HG03378 (cell line): ENCODE measurements at regions not wholly inside any gene's neighbourhood (a gene's known extent, or its start where the extent isn't known, plus 50 kb on each side); places are given as distances from the start of the nearest gene placed in this dataset.

ENCODE experiments used
- ATAC-seq: cut with Tn5 transposase; IDR thresholded peaks from one replicate; pipeline ENCODE4 v1.9.1; 2021; ENCODE audit warnings: mild to moderate bottlenecking, moderate library complexity; ENCODE audit not compliant: unreplicated experiment

DNA sequence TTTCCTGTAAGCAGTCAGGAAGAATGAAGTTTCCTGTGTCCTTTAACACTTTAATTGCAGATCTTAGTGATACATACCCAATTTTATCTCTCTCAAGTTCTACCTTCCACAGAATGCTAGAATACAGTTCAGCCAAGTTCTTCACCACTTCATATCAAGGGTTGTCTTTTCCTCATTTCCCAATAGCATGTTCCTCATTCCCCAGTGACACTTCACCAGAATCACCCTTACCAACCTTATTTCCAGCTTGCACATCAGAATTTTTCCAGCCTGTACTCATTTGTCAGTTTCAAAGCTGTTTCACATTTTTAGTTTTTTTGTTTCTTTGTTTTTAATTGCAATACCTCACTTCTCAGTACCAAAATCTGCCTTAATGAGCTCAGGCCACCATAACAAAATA, 126.1 kb downstream of the ESM1 start:
- ATAC-seq: no peak

DNA sequence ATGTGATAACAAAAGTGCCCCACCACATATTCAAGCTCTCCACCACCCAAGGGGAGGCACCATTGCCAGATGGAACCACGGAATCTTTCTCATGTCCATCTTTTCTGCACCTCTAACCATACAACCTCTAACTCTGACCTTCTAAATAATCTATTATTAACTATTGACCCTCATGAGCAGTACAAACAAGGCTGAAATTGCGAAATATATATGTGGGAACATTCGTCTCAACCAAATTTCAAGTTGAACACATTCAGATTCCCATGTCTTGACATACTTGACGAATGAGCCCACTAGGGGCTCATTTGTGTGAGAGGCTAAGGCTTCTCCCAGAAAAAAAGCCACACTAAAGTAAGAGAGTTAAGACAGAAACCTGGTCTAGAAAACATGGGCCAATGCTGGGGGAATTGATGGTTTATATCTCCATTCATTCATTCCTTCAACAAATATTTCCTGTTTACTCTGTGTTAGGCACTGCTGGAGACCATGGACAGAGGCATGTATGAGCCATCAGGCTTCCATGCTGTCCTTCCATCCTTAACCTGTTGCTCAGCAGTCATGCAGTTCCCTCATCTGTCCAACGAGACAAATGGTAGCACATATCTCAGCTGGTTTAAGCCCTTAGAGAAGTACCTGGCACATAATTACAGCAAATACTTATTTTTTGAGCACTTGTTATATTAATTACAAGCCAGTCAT, 130.4 kb downstream of the ESM1 start:
- ATAC-seq: no peak

DNA sequence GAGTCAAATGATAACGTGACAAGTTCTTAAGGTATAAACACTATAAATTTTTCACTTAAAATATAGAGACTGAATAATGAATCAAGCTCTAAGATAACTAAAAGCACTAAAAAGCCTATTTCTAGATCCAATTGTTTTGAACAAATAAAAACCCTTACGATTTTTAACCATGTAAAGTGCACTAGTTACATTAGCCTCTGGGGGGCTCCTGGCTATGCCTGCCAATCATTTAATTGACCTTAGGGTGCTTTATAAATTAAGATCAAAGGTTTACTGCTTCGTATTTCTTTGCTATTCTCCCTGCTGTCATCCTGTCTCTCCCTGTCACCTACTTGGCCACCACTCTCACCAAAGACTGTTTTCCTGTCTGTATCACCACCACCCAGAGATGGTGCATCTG, 133.4 kb downstream of the ESM1 start:
- no peak for ATAC-seq

DNA sequence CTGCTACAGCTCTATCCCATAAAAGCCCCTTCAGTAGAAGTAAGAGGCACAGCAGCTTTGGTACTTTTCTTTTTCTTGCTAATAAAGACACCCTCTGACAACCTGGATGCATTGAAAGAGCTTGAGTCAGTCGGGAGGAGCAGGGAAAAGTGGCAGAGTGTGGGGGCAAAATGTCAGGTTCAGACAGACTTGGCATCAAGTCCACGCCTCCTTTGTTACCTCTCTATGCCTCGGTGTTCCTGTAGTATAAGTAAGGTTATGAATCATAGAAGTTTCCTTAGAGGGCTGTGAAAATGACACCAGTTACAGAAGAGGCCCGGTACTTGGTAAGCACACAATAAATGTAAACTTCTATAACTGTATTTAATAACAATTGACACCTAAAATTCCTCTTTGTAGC, 133.9 kb downstream of the ESM1 start:
- ATAC-seq: no peak

DNA sequence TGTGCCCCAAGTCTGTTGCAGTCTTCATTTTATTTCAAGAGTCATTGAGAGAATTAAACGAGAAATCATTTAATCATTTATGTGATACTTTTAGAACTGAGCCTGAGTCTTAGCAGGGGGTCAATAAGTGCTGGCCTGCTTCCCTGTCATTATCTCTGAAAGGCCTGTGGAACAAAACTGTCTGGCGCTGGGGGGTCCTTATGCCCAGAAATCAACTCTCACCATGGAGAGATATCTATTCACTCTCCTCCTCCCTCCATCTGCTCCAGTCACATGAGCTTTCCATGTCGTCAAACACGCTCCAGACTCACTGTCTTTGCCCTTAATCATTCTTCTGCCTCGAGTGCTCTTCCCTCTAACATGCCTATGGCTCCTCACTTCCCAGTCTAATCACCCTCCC, 136.8 kb downstream of the ESM1 start:
- ATAC-seq: no peak

DNA sequence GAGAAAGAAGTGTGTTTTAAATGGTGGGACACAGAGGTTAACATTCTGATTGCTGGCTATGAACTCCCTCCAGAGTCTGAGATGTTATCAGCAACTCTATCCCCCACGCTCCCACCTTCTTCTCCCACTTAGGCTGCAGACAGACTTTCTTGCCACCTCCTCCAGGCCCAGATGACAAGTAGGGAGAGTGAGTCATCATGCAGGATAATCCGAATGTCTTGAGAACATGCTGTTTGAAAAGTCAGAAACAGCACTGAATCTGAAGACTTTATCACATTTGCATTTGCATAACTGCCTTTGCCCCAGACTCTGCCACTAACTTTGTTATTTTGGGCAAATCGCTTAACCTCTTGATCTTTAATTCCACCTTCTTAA, 139.8 kb downstream of the ESM1 start:
- no peak for ATAC-seq

DNA sequence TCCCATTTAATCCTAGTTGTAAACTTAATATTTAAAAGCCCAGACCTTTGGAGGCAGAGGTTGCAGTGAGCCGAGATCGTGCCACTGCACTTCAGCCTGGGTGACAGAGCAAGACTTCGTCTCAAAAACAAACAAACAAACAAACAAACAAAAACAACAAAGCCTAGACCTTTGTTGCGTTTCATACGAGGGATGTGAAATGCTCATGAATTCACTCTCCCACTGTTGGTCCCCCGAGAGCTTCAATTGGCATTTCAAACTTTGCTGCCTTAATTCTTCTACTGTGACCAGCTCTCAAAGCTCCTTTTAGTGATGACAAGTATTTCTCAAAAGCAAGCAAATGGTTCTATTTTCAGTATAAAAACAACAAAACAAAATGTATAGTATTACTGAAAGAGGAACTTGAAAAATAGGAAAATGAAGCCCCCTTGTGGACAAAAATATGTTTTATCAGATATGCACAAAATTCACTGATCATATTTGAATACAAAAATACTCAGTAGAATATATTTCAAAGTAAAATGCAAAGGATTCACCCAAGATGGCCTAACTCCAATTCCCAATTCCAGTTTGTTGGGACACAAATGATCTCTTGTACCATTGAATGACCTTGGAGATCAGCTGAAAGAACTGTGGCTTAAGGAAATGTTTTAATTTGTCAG, 140.4 kb downstream of the ESM1 start:
- ATAC-seq: no peak

DNA sequence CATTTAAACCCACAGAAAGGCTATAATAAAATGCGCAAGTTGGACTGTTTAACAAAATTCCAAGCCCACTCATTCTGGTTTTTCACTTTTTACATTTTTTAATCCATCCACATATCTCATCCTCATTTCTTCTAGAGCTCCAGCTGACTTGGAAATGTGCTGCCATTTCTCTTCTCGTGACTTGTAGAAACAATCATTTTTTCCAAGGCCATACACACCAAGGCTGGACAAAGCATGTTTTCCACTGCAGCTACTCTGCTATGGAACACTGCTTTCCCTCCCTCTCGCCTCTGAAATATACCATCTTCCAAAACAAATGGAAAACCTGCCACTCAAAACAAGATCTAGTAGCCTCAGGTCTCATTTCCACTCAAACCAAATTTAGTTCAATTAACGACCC, 141.1 kb downstream of the ESM1 start:
- no peak for ATAC-seq

DNA sequence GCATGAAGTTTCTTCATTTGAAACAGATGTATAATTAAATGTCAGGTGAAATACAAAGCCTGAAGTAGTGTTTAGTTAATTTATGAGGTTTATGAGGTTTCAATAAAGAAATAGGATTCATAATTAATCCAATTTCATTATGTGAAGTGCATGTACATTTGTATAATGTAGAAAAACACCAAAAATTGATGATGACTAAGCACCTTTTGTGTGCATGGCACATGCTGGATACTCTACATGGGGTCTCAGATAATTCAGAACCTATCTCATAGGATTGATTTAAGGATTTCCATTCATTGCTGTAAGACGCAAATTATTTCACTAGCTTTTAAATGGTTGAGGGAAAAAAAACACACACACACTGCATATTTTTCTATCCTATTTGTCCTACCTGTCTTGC, 143.9 kb downstream of the ESM1 start:
- ATAC-seq: no peak

DNA sequence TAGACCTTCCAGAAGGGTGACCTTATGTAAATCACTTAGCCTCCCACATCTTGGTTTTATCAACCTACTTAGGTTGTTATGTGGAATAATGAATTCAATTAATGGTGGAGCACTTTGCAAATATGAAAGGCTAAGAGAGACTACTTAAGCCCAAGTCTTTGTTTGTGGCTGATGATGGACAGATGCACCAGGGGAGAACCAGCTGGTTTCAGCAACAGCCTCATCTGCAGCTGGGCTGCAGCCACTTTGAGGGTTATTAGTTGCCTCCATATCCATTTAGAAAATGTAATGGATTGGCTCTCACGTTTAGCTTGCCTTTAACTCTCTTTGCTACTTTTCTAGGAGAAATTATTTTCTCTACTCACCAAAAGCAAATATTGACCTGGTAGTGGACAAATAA, 146.6 kb downstream of the ESM1 start:
- ATAC-seq: no peak

DNA sequence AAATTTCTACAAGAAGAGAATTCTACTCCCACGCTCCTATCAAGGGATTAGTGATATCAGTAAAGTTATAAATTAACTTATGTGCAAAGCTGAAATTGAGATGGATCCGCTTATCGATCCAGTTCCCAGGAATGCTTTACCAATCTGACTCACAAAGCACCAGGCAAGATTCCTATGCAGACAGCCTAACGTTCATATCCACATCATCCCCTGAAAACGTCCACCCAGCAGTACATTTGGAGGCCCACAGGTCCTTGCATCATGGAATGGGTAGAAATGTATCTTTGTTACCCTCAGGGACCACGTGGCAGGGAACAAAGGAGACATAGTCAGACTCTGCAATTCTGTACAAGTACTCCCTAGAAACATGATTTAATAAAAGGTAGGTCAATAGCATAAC, 147.4 kb downstream of the ESM1 start:
- no peak for ATAC-seq

DNA sequence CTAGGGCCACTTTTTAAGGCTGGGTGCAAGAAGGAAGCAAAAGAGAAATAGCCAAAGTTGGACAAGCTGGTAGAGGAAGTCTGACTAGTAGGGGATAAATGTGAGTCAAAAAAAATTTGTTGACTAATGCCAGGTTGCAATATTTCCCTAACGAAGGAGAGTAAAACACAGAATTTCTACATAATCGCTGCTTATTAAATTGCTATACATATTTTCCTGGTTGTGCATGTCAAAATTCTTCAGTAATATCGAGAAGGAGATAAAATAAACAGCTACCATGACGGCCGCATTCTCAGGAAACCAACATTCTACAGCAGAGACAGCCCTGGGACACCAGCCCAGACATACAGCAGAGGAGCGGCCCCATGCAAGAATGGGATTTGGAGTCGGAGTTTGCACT, 148.3 kb downstream of the ESM1 start:
- ATAC-seq: no peak

DNA sequence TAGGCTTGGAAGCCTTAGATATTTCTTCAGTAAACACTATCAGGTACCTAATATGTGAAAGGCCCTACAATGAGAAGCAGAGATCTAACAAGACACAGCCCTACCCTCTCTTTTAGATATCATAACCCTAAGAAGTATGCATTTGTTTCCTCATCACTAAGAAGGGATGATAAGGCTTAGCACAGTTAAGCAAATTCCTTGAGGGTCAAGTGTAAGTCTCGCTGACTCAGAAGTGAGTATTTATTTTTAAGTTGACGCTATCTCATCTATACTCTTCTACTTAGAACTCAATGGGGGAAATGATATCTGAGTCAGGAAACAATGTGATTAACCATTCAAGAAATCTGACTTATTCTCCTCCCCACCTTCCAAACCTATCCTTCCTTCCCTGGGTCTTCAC, 149.7 kb downstream of the ESM1 start:
- no peak for ATAC-seq

DNA sequence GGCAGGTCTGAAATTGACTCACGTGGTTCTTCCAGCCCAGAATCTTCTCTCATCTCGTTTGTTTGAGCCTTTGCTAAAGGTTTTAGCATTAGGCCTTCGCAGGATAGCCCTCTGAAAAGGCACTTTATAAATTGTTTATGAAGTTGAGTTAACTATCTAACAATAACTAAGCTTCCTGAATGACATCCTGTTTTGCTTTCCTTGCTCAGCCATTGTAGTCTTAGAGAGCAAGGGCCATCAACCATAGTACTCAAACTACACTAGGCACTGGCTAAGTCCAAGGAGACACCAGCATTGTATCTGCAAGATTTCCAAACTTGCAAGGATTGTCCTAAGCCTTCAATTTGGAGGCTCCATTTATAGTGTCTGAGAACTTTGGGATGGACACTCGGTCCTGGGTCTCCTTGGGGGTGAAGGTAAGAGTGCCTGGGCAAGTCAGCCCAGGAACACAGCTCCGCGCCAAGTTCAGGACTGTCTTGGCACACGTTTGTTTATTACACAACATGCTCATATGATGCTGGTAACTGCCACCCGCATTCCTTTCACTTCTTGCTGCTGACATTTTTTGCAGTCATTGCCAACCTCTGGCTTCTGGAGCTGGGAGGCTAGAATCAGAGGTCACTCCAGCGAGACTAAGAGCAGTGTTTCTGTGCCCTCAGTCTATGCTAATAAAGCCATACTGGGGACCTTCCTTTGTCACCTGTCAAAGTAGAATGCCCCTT, 151.1 kb downstream of the ESM1 start:
- no peak for ATAC-seq

DNA sequence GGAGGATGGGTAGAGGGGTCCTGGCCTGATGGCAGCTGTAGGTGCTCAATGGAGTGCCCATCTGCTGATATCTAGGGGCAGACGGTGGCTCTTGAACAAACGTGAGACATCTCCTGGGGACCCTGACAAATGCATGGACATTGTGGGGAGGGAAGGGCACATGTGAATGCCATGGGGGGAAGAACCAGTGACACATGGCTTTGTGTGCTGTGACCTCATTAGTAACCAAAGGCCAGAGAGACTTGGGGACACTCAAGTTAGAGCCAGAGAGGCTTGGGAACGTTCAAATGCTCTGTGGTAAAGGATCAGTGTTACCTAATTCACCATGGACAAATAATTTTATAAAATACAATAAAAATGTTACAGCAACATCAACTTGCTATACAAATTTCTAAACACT, 151.8 kb downstream of the ESM1 start:
- no peak for ATAC-seq

DNA sequence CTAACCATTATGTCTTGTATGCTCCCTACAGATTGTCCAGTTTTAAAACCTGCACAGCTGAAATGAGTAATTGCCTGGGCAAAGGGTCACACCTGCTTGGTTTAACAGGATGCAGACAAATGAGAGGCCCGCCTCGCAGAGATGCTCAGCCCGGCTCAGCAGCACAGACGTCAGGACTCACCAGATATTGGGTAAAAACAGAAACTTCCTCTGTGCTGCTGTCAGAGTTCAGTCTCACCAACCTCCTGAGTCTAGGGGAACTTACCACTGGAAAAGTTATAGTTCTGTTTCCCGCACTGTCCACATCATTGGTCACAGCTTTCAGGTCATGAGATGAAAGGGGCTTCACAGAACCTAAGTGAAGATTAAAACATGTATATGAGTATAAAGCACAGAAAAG, 152.5 kb downstream of the ESM1 start:
- ATAC-seq: no peak

DNA sequence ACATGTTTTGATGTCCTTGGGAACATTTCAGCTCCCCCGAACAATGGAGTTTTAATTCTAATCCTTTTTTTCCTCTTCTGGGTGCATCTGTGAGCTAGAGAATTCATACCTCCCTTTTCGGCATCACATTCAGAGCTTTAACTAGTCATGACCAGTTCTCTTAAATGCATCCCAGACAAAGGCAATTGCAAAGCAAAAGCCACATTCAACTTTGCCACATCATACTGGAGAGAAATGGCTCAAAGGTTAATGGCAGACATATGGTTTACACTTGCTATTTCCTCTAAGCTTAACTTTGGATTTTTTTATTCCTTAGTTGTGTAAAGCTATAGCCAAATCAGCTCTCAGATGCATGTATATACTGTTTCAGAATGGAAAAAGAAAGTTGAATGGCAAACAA, 153.3 kb downstream of the ESM1 start:
- no peak for ATAC-seq

DNA sequence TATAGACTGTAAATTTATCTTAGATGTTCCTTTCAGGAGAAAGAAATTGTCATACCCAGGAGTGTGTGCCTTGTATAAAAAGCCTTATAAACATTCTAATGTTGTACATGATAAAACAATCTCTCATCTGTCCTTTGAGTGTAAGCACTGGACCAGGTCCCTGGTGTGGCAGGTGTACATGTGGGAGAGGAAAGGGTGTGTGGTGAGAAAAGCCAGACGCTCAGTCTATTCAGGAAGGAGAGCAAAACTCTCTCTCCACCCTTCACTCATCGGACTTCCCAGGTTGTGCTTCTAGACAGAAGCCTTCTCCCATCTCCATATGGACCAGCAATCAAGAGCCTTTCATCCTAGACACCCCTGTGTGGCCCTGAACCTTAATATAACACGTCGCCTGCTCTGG, 154.2 kb downstream of the ESM1 start:
- ATAC-seq: no peak

DNA sequence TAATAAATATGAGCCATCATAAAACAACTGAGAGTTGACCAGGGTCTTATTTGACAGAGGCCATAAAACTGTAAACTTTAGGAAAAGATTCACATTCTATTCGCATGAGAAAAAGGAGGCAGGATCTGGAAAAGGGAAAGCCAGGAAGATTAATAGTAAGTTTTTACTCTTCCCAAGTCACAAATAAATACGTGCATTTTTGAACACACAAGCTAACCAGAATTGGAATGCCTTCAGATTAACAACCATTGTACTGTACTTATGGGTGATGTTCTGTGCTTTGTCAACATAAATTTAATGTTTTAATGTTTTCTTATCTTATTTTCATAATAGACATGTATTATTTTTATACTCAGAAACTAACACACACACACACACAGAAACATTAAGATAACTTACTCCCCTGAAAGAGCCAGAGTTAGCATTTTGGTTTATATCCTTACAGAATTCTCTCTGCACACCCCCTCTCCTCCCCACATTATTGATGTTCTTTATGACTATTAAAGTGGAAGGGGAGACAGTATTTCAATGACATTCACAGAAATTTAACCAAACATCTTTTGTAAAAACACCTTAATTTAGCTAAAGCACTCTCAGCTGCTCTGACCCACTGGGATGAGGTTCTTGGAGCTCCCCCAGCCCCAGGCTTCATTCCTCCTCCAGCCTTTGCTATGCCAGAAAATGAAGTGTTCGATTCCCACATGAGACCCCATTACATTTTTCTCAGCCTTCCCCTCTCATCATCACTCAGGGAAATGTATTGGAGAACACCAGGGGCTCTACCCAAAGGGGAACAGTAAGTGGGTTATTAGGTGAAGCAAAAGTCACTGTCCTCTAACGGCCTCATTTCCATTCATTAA, 155.5 kb downstream of the ESM1 start:
- ATAC-seq: no peak

DNA sequence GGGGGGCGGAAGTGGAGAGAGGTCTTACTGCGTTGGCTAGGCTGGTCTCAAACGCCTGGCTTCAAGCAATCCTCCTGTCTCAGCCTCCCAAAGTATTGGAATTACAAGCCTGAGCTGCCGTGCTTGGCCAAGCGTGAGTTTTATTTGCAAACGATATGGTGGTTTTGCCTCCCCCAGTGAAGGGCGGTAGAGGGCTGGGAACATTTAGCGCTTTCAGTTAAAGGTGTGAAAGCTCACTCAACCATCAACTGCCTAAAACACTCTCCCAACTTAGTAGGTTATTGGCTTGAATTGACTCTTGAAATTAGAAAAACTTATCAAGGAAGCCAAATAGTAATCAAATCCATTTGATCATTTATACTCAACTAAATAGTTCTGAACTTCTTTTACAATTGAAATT, 156.3 kb downstream of the ESM1 start:
- no peak for ATAC-seq

DNA sequence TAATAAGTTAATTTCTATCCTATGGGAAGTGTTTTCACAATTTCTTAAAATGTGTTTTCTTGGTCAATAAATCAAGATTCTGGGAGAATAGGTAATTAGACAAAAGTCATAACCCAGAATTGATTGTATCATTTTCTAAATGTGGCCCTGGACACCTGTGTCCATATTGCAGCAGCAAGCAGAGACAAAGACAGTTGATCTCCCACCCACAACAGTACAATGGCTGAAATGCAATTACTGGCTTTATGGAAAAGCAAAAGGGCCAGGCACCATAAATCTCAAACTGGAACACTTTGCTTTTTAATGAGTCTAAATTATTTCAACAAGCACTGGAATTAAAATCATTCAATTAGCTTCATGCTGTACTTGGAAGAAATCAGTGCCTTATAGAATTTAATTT, 157.2 kb downstream of the ESM1 start:
- ATAC-seq: no peak
